Cardiac septum (tissue), 1 donor: ENCODE measurements at regions not wholly inside any gene's neighbourhood (a gene's known extent, or its start where the extent isn't known, plus 50 kb on each side); places are given as distances from the start of the nearest gene placed in this dataset.
"Not testable (repeated sequence)": the region's sequence is repeated elsewhere in the genome, so short reads cannot be mapped to it uniquely, and the experiment has no call there.

Source experiments
- DNase-seq: peaks from one replicate; pipeline ENCODE4 v3.0.0-alpha.2; 2020; ENCODE audit warnings: low spot score
- intact Hi-C: fragments of 100-400 bp; cut with DNase I; formaldehyde crosslinking; loops from one replicate; pipeline ENCODE4 v1.14.0; 2022
- donor health status: DM: no; HTN: no; CAD: no.

DNA sequence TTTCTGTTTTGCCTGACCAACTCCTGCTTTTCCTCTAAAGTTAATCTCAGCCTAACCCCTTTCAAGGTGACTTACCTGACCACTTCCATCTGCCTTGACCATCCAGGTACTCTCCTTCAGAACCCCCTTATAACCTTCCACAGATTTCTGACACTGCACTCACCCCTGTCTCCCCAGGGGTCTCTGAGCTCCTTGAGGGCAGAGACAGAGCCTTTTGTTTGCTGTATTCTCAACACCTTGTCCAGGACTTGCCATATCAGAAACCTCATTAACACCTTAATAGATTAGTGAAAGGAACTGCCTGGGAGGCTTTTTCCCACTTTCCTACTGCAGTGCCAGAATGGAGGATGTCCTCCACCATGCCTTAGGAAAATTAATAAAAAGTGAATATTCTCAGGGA, 119.7 kb upstream of the SERPINE2 start:
- no peak for DNase-seq
- intact Hi-C loops = no loop called here

- intact Hi-C loops = no loop called here
- no peak for DNase-seq
These were observed 119.0 kb upstream of the SERPINE2 start for GRCh38 chr2:224158061-224158460.

DNA sequence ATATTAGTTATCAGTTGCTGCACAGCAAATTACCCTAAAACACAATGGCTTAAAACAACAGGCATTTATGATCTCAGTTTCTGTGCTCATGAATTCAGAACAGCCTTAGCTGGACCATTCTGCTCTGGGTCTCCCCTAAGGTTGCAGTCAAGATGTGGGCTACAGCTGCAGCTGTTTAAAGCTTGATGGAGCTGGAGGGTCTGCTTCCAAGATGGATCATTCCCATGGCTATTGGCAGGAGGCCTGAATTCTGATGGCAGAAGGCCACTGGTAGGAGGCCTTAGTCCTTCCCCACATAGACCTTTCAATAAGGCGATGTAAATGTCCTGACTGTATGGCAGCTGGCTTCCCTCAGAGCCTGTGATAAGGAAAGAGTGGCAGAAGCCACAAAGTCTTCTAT, 118.6 kb upstream of the SERPINE2 start:
- no peak for DNase-seq
- intact Hi-C loops = no loop called here

DNA sequence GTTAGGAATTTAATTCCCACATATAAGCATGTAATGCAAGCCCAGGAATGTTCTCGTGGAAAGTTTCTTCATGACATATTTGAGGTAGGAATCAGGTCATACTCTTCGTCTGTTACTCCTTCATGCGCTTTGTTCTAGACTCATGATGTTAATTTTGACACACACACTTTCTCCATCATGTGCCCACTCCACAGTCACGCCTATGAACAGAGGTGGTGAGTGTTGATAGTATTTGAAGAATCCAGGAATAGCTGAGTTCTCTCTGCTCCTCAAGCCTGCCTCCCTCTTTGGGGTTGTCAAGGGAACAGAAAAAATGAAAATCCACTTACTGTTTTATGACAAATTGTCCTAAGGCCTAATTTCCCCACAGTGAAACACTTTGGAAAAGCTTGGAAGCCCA, 117.3 kb upstream of the SERPINE2 start:
- DNase-seq = no peak
- intact Hi-C loops = no loop called here

GRCh38 chr2:224155896-224156295, 116.8 kb upstream of the SERPINE2 start:
- intact Hi-C loops = no loop called here
- no peak for DNase-seq

GRCh38 chr2:224155371-224155770, 116.3 kb upstream of the SERPINE2 start:
- intact Hi-C loops = no loop called here
- no peak for DNase-seq

- intact Hi-C loops = no loop called here
- DNase-seq = no peak
These were observed 112.7 kb upstream of the SERPINE2 start for GRCh38 chr2:224151680-224152310.

- no peak for DNase-seq
- intact Hi-C loops = no loop called here
These were observed 112.1 kb upstream of the SERPINE2 start for GRCh38 chr2:224151161-224151560.

- intact Hi-C loops = loop anchor here (5.0 to 10.0 kb wide), 2 partner anchors 46 to 153 kb away; no protein-coding TSS in a partner anchor
- not testable (repeated sequence) for DNase-seq
These were observed 109.0 kb upstream of the SERPINE2 start for GRCh38 chr2:224148058-224148457.

- no peak for DNase-seq
- intact Hi-C loops = loop anchor here (5.0 to 10.0 kb wide), 2 partner anchors 45 to 152 kb away; no protein-coding TSS in a partner anchor
These were observed 108.1 kb upstream of the SERPINE2 start for GRCh38 chr2:224147174-224147573.

GRCh38 chr2:224146356-224147160, 107.5 kb upstream of the SERPINE2 start:
- no peak for DNase-seq
- intact Hi-C loops = loop anchor here (5.0 to 10.0 kb wide), 2 partner anchors 44 to 152 kb away; no protein-coding TSS in a partner anchor

- DNase-seq = no peak
- intact Hi-C loops = loop anchor here (5.0 to 10.0 kb wide), 2 partner anchors 44 to 151 kb away; no protein-coding TSS in a partner anchor
These were observed 106.8 kb upstream of the SERPINE2 start for GRCh38 chr2:224145751-224146355.

DNA sequence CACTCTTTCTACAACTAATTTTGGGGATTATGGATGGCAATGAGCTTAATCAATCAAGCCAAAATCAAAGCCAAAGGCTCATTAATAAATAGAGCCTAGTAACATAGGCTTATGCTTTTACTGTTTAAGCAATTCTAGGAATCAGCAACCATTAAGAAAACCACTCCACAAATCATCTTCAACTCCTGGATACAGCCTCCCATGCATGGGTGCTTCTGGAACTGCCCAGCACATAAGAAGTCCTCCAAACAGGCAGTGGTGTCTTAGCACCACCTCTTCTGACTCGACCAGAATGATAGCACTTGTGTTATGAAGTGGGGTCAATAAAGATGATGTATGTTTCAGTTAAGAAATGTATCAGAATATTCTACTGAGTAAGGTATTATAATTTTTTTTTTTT, 104.4 kb upstream of the SERPINE2 start:
- DNase-seq = no peak
- intact Hi-C loops = loop anchor here (5.0 to 10.0 kb wide), 2 partner anchors 101 to 149 kb away; no protein-coding TSS in a partner anchor

DNA sequence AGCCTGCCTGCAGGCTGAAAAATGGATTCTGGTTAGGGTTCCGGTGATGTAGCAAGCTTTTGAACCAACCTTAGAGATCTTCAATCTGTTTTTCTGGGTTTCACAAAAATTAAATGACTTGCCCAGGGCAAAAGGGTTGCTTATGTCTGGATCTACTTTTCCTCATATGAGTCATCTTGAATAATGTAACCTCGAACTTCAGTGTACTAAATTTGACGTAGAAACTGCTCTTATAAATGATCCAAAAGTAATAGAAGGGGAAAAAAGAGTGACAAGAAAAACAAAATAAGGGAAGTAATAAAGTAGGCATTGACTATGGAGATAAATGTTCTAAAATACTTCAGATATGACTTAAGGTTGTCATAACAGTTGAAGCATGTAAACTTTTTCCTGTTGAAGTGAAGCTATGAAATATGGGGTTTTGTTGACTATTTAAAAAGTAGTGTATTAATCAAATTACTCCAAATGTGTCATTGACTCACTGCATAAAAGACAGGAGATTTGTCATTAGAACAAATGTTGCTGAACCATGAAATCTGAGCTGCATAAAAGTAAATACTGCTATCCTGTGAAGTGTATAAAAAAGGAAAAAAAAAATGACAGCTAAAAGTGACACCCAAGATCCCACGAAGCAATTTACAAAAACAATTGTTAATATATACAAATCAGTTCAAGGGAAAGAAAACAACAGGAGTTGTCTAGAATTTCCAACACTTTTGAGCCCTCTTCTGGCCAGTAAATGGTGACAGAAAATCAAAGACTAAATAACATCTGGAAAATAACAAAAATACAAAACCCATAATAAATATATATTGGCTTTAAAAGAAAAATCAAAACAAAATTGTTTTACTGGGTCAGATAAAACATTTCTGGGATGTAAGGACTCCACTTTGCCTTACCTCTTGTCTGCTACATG, 103.6 kb upstream of the SERPINE2 start:
- intact Hi-C loops = loop anchor here (5.0 to 10.0 kb wide), 2 partner anchors 100 to 148 kb away; no protein-coding TSS in a partner anchor

GRCh38 chr2:224141304-224141703, 102.2 kb upstream of the SERPINE2 start:
- intact Hi-C loops = loop anchor here (5.0 to 10.0 kb wide), 2 partner anchors 99 to 147 kb away; no protein-coding TSS in a partner anchor
- no peak for DNase-seq

More for the DNA sequence above, 103.6 kb upstream of the SERPINE2 start:
- DNase-seq = no peak

DNA sequence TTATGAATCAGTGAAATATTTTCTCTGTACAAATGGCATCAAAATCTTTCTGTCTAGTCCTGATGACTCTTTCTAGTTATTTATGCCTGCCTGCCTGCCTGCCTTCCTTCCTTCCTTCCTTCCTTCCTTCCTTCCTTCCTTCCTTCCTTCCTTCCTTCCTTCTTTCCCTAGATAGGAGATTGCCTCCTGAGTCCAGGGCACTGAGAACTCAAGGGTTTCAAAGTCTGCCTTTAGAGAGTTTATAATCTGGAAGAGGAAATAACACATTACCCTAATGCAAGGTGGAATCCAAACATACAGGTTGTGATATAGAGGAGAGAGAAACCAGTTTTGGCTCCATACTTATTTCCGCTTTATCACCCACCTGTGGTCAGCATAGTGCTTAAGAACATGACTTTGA, 98.1 kb upstream of the SERPINE2 start:
- intact Hi-C loops = no loop called here
- no peak for DNase-seq

DNA sequence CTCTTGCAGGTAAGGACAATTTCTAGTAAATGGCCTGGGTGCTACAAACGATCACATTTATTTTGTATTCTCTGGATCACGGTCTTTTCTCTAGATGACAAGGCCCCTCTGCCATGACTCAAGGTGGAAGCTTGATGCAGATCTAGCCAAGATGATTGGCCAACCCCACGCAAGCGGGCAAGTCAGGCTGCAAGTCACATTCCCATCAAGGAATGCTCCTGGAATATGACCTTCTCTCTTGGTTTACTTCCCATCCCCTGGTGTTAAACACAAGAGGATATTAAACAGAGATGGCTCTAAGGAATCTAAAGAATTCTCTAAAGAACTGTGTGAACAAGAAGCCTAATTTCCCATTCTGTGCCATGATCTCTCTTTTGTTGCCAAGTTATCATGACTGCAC, 97.3 kb upstream of the SERPINE2 start:
- no peak for DNase-seq
- intact Hi-C loops = no loop called here

- intact Hi-C loops = no loop called here
- DNase-seq = no peak
These were observed 96.8 kb upstream of the SERPINE2 start for GRCh38 chr2:224135881-224136280.

DNA sequence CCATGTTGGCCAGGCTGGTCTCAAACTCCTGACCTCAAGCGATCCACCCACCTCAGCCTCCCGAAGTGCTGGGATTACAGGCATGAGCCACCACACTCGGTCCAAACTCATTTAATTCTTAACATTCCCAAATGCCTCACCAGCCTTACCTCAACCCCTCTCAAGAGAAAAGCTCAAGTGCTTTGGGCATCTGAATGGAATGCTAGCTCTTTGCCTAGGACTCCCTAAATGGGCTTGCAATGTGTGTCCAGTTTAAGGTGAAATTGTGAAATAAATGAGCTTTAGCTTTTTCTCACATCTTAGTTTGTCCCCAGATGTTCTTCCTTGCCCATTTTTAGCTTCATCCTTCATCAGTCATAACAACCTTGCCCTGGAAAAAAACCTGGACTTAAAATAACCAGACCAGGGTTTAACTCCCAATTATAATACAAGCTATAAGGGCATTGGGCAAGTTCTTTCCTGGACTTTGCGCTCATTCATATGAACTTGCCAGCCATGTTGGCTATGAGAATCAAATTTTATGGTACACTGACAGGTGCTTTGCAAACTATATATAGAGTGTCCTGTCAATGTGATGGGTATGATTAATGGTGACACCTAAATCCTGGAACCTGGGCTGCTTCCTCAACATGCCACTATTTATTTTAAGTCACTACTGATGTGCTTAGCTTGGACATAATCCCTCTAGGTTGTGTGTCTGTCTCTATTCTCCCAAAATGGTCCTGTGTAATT, 95.1 kb upstream of the SERPINE2 start:
- intact Hi-C loops = no loop called here
- DNase-seq = no peak
